ENCODE measurements at regions not wholly inside any gene's neighbourhood (a gene's known extent, or its start where the extent isn't known, plus 50 kb on each side); places are given as distances from the start of the nearest gene placed in this dataset.

DNA sequence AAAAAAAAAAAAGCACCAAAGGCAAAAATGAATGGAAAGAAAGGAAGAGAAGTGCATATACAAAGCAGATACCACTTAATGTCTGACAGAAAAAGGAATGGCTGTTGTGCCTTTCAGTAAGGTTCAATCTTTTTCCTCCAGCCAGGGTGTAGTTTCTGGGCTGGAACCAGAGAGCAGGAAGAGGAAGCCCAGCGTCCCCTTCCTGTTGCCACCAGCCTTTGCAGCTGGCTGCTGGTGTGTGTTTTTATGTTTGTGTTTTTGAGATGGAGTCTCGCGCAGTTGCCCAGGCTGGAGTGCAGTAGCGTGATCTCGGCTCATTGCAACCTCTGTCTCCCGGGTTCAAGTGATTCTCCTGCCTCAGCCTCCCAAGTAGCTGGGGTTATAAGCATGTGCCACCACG is 64.6 kb upstream of the LTA4H start:
- H3K27ac ChIP-seq (ENCODE audit: control insufficient read depth, insufficient read depth, low read length) = no peak overlapping the region
- H3K9me1 ChIP-seq (ENCODE audit: control insufficient read depth, extremely low read depth, insufficient read depth, low read length) = no peaks in the 10 kb centered on the region

DNA sequence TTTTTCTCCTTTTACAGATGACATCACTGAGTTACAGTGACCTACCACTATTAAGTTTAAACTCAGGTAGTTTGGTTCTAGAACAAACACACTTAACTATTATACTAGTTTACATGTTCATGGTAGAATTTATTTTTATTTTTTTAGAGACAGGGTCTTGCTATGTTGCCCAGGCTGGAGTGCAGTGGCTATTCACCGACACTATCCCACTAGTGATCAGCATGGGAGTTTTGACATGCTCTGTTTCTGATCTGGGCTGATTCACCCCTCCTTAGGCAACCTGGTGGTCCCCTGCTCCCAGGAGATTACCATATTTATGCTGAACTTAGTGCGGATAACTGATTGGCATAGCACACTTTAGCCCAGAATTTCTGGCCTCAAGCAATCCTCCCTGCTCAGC is 66.4 kb upstream of the LTA4H start:
- FAIRE-seq = no peak
- dilution Hi-C loops (cut with MboI; ENCODE audit: extremely low pct_ligation_motif_present, low sequenced_read_pairs) = no loop called here
- Histone ChIP-seq H3K4me3 (ENCODE audit: control insufficient read depth in 2 of 3, extremely low read depth in 1 of 3, insufficient read depth in 2 of 3, low read depth in 1 of 3, low read length in 3 of 3) (no peak overlapping the region), H3K4me2 (ENCODE audit: control insufficient read depth, extremely low read depth, insufficient read depth, low read depth, low read length) (no peak overlapping the region), H3K79me2 (ENCODE audit: control insufficient read depth, insufficient read depth, low read length) (no peaks in the 10 kb centered on the region), H3K9ac (ENCODE audit: control insufficient read depth, extremely low read depth, insufficient read depth, low read length) (no peak overlapping the region), H4K20me1 (ENCODE audit: control insufficient read depth, extremely low read depth, insufficient read depth, low read length) (no peaks in the 10 kb centered on the region), H3K9me1 (ENCODE audit: control insufficient read depth, extremely low read depth, insufficient read depth, low read length) (no peaks in the 10 kb centered on the region), H3K27me3 (ENCODE audit: control insufficient read depth, extremely low read depth, insufficient read depth, low read length) (no peaks in the 10 kb centered on the region), H3K9me3 (ENCODE audit: control insufficient read depth, low read depth, low read length) (no peaks in the 10 kb centered on the region), H3K36me3 (ENCODE audit: control insufficient read depth in 2 of 2, extremely low read depth in 1 of 2, insufficient read depth in 2 of 2, low read length in 2 of 2) (no peaks in the 10 kb centered on the region), H2AFZ (ENCODE audit: control insufficient read depth, low read length) (no peak overlapping the region), H3K27ac (ENCODE audit: control insufficient read depth, insufficient read depth, low read length) (no peak overlapping the region), H3K4me1 (ENCODE audit: control insufficient read depth, extremely low read depth, insufficient read depth, low read length) (no peaks in the 10 kb centered on the region)
- no peak for DNase-seq (ENCODE audit: low read depth, low spot score)
- TF ChIP-seq, protein P1, sequence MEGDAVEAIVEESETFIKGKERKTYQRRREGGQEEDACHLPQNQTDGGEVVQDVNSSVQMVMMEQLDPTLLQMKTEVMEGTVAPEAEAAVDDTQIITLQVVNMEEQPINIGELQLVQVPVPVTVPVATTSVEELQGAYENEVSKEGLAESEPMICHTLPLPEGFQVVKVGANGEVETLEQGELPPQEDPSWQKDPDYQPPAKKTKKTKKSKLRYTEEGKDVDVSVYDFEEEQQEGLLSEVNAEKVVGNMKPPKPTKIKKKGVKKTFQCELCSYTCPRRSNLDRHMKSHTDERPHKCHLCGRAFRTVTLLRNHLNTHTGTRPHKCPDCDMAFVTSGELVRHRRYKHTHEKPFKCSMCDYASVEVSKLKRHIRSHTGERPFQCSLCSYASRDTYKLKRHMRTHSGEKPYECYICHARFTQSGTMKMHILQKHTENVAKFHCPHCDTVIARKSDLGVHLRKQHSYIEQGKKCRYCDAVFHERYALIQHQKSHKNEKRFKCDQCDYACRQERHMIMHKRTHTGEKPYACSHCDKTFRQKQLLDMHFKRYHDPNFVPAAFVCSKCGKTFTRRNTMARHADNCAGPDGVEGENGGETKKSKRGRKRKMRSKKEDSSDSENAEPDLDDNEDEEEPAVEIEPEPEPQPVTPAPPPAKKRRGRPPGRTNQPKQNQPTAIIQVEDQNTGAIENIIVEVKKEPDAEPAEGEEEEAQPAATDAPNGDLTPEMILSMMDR (optimal IDR thresholded peaks at IDR 0.05 in 1 of 3, IDR thresholded peaks at IDR 0.05 in 1 of 3, conservative IDR thresholded peaks at IDR 0.05 in 1 of 3; ENCODE audit: extremely low read depth in 1 of 3, insufficient read depth in 2 of 3, low read length in 3 of 3) = no peak
- TF ChIP-seq EZH2 (IDR thresholded peaks at IDR 0.05; ENCODE audit: low read length) = no peak

More for the DNA sequence above, 64.6 kb upstream of the LTA4H start:
- H3K4me2 ChIP-seq (ENCODE audit: control insufficient read depth, extremely low read depth, insufficient read depth, low read depth, low read length) = no peak overlapping the region
- no peak for TF ChIP-seq EZH2 (IDR thresholded peaks at IDR 0.05; ENCODE audit: low read length)
- TF ChIP-seq, protein P1 (optimal IDR thresholded peaks at IDR 0.05 in 1 of 3, IDR thresholded peaks at IDR 0.05 in 1 of 3, conservative IDR thresholded peaks at IDR 0.05 in 1 of 3; ENCODE audit: extremely low read depth in 1 of 3, insufficient read depth in 2 of 3, low read length in 3 of 3) = no peak
- no peak overlapping the region for H2AFZ ChIP-seq (ENCODE audit: control insufficient read depth, low read length)
- no peaks in the 10 kb centered on the region for H3K9me3 ChIP-seq (ENCODE audit: control insufficient read depth, low read depth, low read length)
- H3K9ac ChIP-seq (ENCODE audit: control insufficient read depth, extremely low read depth, insufficient read depth, low read length) = no peak overlapping the region
- FAIRE-seq (no peak), DNase-seq (ENCODE audit: low read depth, low spot score) (no peak)
- no peak overlapping the region for H3K4me3 ChIP-seq (ENCODE audit: control insufficient read depth in 2 of 3, extremely low read depth in 1 of 3, insufficient read depth in 2 of 3, low read depth in 1 of 3, low read length in 3 of 3)
- no peaks in the 10 kb centered on the region for H4K20me1 ChIP-seq (ENCODE audit: control insufficient read depth, extremely low read depth, insufficient read depth, low read length)
- H3K79me2 ChIP-seq (ENCODE audit: control insufficient read depth, insufficient read depth, low read length) = no peaks in the 10 kb centered on the region
- dilution Hi-C loops (cut with MboI; ENCODE audit: extremely low pct_ligation_motif_present, low sequenced_read_pairs) = no loop called here
- no peaks in the 10 kb centered on the region for H3K4me1 ChIP-seq (ENCODE audit: control insufficient read depth, extremely low read depth, insufficient read depth, low read length)
- no peaks in the 10 kb centered on the region for H3K27me3 ChIP-seq (ENCODE audit: control insufficient read depth, extremely low read depth, insufficient read depth, low read length)
- H3K36me3 ChIP-seq (ENCODE audit: control insufficient read depth in 2 of 2, extremely low read depth in 1 of 2, insufficient read depth in 2 of 2, low read length in 2 of 2) = no peaks in the 10 kb centered on the region

Data from keratinocyte (primary cell).